ENCODE measurements at regions not wholly inside any gene's neighbourhood (a gene's known extent, or its start where the extent isn't known, plus 50 kb on each side); places are given as distances from the start of the nearest gene placed in this dataset.
A peak's percentile ranks its signal among the peaks of the same experiment; 100 is the strongest.

DNA sequence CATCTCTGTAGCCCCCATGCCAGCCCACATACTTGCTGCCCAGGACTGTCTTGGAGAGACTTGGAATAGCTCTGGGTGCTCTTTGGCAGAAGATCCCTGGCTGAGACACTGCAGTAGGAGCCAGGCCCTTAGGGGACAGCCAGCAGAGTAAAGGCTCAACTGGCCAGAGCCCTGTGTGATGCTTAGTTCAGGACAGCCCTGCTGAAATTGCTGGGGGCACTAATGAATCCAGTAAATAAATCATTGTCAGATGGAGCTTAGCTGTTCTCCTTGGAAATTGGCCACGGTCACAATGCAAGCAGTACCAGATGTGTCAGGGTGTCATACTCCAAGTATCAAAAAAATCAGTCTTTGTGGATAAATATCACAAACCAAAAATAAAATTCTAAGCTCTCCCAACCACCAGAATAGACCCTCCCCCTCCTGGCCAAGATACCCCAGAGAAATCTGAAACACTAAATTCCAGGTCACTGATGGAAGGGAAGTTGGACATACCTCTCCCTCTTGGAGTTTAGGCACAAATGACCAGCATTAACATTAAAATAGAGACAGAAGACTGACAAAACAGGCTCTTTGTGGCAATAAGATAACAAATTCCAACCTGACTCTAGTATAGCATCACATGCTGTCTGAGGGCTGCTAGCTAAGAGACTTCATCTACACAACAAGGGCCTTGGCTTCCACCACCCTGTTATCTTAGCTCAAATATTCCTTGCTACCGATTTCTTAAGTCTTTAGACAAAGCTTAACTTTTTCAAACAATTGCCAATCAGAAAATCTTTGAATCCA, 83.2 kb upstream of the DNAH14 start:
- TF ChIP-seq, protein P1, sequence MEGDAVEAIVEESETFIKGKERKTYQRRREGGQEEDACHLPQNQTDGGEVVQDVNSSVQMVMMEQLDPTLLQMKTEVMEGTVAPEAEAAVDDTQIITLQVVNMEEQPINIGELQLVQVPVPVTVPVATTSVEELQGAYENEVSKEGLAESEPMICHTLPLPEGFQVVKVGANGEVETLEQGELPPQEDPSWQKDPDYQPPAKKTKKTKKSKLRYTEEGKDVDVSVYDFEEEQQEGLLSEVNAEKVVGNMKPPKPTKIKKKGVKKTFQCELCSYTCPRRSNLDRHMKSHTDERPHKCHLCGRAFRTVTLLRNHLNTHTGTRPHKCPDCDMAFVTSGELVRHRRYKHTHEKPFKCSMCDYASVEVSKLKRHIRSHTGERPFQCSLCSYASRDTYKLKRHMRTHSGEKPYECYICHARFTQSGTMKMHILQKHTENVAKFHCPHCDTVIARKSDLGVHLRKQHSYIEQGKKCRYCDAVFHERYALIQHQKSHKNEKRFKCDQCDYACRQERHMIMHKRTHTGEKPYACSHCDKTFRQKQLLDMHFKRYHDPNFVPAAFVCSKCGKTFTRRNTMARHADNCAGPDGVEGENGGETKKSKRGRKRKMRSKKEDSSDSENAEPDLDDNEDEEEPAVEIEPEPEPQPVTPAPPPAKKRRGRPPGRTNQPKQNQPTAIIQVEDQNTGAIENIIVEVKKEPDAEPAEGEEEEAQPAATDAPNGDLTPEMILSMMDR (IDR thresholded peaks at IDR 0.05; ENCODE audit: borderline replicate concordance, insufficient read depth, low read depth, low read length), result no peak
- H3K4me3 ChIP-seq (ENCODE audit: low read depth, low read length), result no peak overlapping the region

DNA sequence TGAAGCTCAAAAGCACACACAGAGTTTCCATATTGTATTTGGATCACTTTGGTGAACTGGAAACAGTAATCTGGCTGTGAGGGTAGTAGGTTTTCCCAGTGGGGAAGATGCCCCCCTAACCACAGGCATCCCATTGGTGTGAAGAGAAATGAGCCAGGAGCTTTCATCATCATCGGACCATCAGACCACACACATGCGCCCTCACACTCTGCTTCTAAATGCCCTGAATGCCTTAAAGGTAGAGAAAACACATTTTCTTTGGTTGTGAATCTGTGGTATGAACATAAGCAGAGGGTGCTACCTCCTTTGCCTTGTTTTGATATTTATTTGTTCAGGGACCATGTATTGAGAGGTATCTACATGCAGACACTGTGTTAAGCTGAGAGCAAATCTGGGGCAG, 79.0 kb upstream of the DNAH14 start:
- no peak overlapping the region for H3K4me3 ChIP-seq (ENCODE audit: low read depth, low read length)
- TF ChIP-seq, protein P1 (IDR thresholded peaks at IDR 0.05; ENCODE audit: borderline replicate concordance, insufficient read depth, low read depth, low read length), result no peak

DNA sequence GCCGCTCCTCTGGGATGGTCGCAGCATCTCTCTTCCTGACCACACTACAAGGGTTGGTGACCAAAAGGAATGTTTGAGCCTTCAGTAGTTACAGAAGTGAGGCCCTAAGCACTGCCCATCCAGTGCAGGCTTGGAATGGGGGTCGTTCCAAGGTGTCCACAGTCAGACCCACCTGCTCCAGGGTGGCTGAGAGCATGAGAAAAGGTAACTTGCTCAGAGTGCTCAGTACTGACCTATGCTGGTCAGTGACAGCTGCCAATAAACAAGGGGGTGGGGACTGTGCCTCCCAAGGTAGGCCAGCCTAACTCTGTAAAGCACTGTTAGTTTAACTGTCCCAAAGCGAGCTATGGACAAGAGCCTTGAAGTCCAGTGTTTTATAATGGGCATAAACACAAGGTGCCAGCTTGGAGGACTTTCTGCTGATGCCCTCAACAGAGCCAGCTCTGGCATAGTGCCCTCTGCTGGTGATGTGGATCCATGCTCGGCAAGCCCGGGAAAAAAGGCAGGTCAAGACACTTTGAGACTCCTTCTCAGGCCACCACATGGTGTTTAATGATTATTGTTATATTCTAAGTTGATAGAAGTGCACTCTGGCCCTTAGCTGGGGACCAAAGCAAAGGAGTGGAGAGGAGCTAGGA, 78.1 kb upstream of the DNAH14 start:
- no peak overlapping the region for H3K4me3 ChIP-seq (ENCODE audit: low read depth, low read length)
- TF ChIP-seq, protein P1 (IDR thresholded peaks at IDR 0.05; ENCODE audit: borderline replicate concordance, insufficient read depth, low read depth, low read length), result peak; percentile 83

DNA sequence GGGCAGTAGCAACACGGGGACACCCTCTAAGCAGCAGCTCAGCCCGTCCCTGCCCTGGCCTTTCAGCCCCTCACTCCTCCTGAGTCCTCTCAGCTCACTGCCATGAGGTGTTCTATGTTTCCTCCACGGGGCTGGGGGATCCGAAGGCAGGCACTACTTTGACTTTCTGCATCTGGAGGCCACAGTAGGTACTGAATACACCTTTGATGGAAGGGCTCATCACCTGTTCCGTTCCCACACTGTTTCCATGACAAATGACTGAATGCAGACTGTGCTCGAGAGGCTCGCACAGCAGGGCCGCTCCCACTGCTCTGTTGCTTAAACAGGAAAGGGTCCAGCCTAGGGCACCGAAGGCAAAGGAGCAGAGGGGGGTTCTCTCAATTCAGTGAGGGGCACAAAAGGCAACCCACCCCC, 77.6 kb upstream of the DNAH14 start:
- TF ChIP-seq, protein P1 (IDR thresholded peaks at IDR 0.05; ENCODE audit: borderline replicate concordance, insufficient read depth, low read depth, low read length), result no peak
- no peak overlapping the region for H3K4me3 ChIP-seq (ENCODE audit: low read depth, low read length)

DNA sequence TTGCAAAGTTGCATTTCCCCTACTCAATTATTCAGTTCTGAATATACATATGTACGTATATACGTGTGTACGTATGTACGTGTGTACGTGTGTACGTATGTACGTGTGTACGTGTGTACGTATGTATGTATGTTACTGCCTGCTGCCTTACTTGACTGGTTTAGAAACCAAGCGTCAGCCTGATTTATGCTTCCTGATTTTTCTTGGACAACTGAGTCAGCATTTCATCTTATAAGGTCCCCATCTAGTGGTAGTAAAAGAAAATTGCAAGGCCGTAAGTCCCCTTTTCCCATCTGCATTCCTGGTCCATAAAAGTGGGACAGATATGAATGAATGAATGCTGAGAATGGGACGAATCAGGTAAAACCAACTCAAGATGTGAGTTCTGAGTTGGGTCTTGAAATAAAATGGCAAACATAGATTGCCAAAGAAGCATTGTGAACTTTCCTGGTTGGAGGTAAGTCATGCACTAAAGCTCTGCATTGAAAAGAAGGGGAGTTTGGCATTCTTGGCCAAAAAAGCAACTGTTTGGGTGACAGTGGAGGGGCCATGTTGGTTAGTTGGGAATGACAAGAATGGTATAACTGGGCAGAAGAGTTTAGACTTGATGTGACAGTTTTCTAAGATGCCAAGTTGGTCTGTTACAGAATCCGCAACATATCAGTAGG, 76.4 kb upstream of the DNAH14 start:
- H3K4me3 ChIP-seq (ENCODE audit: low read depth, low read length), result no peak overlapping the region
- TF ChIP-seq, protein P1 (IDR thresholded peaks at IDR 0.05; ENCODE audit: borderline replicate concordance, insufficient read depth, low read depth, low read length), result peak; percentile 52; the same call in 1 of the 2 replicates

DNA sequence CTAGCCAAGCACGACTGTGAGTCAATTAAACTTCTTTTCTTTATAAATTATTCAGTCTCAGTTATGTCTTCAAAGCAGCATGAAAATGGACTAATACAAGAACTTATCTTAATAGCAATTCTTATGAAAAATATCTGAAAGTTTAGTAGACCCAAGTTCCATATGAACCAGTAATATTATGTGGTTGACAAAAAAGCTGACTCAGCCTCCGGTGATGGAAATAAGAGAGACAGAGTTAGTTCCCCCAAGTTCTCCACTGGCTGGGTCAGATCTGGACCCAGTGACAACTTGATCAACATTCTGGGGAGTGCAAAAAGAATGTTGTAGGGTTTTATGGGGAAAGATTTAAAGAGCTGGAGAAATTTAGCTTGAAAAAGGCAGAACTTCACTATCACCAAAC, 72.5 kb upstream of the DNAH14 start:
- TF ChIP-seq, protein P1 (IDR thresholded peaks at IDR 0.05; ENCODE audit: borderline replicate concordance, insufficient read depth, low read depth, low read length), result no peak
- H3K4me3 ChIP-seq (ENCODE audit: low read depth, low read length), result no peak overlapping the region
